ENCODE measurements at regions not wholly inside any gene's neighbourhood (a gene's known extent, or its start where the extent isn't known, plus 50 kb on each side); places are given as distances from the start of the nearest gene placed in this dataset.
A peak's percentile ranks its signal among the peaks of the same experiment; 100 is the strongest.

DNA sequence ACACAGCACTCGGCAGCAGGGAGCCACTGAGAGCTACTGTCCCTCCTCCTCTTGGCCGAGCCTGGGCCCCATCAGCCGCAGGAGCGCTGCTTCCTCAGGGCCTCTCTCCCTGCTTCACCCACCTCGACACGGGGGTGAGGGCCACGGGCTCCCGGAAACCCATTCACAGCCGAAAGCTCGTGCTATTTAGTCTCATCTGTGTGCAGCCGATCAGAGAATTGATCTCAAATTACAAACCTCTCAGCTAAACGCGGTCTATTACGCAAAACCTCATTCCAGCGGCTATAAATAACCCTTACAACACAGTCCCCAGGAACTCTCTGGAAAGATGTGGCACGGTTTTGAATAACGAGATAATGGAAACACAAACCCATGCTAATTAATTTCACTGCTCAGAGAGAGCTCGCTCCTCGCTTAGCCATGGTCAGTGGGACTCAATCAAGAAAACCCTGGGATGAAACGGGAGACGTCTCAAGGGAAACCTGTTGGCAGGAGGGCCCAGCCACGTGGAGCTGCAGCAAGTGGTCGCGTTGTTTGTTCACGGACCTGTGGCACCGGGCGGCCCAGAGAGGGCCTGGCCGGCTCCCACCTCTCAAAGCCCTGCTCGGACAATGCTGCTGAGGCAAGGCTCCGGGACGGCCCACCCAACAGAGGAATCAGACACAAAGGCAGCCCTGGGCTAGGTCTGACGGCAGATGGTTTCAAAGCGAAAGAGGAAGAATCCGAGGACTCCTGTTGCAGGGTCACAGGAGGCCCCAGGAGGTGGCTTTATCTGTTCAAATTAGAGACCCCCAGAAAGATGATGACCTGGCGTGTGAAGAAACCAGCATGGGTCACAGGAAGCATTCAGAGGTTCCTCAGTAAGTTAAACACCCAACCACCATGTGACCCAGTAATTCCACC is 210.5 kb downstream of the CTTN start:
- H3K36me3 Mint-ChIP-seq (ENCODE audit: low read depth), result no peaks in the 10 kb centered on the region
- H3K27me3 Mint-ChIP-seq (ENCODE audit: low read depth), result peaks cover 45% of the 10 kb centered on the region
- peaks cover 38% of the 10 kb centered on the region for H3K4me1 Mint-ChIP-seq
- H3K27ac Mint-ChIP-seq, result peak overlapping the region; percentile 17 to 80 (median 40)
- H3K4me3 Mint-ChIP-seq, result peak overlapping the region in 1 of 3 experiments; percentile 22
- H3K9me3 Mint-ChIP-seq, result no peaks in the 10 kb centered on the region
- TF ChIP-seq, protein P1, sequence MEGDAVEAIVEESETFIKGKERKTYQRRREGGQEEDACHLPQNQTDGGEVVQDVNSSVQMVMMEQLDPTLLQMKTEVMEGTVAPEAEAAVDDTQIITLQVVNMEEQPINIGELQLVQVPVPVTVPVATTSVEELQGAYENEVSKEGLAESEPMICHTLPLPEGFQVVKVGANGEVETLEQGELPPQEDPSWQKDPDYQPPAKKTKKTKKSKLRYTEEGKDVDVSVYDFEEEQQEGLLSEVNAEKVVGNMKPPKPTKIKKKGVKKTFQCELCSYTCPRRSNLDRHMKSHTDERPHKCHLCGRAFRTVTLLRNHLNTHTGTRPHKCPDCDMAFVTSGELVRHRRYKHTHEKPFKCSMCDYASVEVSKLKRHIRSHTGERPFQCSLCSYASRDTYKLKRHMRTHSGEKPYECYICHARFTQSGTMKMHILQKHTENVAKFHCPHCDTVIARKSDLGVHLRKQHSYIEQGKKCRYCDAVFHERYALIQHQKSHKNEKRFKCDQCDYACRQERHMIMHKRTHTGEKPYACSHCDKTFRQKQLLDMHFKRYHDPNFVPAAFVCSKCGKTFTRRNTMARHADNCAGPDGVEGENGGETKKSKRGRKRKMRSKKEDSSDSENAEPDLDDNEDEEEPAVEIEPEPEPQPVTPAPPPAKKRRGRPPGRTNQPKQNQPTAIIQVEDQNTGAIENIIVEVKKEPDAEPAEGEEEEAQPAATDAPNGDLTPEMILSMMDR (IDR thresholded peaks at IDR 0.05; ENCODE audit: unreplicated experiment in 3 of 3), result no peak

GRCh38 chr11:70610566-70611565 is 212.5 kb downstream of the CTTN start:
- Mint-ChIP-seq H3K4me3 (peak overlapping the region in 1 of 3 experiments; percentile 41), H3K36me3 (ENCODE audit: low read depth) (no peaks in the 10 kb centered on the region), H3K27me3 (ENCODE audit: low read depth) (peaks cover 43% of the 10 kb centered on the region), H3K4me1 (peaks cover 33% of the 10 kb centered on the region), H3K9me3 (peaks cover 4% of the 10 kb centered on the region), H3K27ac (peak overlapping the region; percentile 68 to 95 (median 90))
- TF ChIP-seq, protein P1 (IDR thresholded peaks at IDR 0.05; ENCODE audit: unreplicated experiment in 3 of 3), result no peak

DNA sequence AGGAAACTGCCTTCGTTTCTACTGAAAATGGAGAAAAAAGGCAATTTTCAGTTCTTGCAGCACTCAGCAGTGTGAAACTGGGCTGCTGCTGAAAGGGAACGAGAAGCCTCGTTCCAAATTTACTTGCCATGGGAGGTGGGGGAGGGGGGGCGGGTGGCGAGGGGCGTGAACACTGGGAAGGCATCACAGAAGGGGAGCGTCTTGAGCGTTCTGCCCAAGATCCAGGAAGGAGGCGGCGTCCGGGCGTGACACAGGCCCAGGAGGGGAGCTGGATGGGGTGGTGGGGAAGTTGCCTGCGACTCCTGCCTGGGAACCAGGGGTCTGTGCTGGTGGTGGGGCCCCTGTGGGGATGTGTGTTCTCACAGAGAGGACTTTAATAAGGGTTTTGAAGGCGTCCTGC is 213.5 kb downstream of the CTTN start:
- H3K27ac Mint-ChIP-seq, result no peak overlapping the region
- H3K27me3 Mint-ChIP-seq (ENCODE audit: low read depth), result peaks cover 42% of the 10 kb centered on the region
- no peak overlapping the region for H3K4me3 Mint-ChIP-seq
- no peaks in the 10 kb centered on the region for H3K36me3 Mint-ChIP-seq (ENCODE audit: low read depth)
- TF ChIP-seq, protein P1 (IDR thresholded peaks at IDR 0.05; ENCODE audit: unreplicated experiment in 3 of 3), result no peak
- peaks cover 4% of the 10 kb centered on the region for H3K9me3 Mint-ChIP-seq
- H3K4me1 Mint-ChIP-seq, result peaks cover 33% of the 10 kb centered on the region

- TF ChIP-seq, protein P1 (IDR thresholded peaks at IDR 0.05; ENCODE audit: unreplicated experiment in 3 of 3), result no peak
- no peaks in the 10 kb centered on the region for H3K36me3 Mint-ChIP-seq (ENCODE audit: low read depth)
- no peak overlapping the region for H3K4me3 Mint-ChIP-seq
- peaks cover 33% of the 10 kb centered on the region for H3K4me1 Mint-ChIP-seq
- H3K27me3 Mint-ChIP-seq (ENCODE audit: low read depth), result peaks cover 36% of the 10 kb centered on the region
- peaks cover 4% of the 10 kb centered on the region for H3K9me3 Mint-ChIP-seq
- H3K27ac Mint-ChIP-seq, result peak overlapping the region in 1 of 3 experiments; percentile 17
Observed at GRCh38 chr11:70612459-70613141, 214.3 kb downstream of the CTTN start.

- Mint-ChIP-seq H3K9me3 (peaks cover 4% of the 10 kb centered on the region), H3K4me3 (no peak overlapping the region), H3K4me1 (peaks cover 24% of the 10 kb centered on the region), H3K27me3 (ENCODE audit: low read depth) (peaks cover 32% of the 10 kb centered on the region), H3K36me3 (ENCODE audit: low read depth) (no peaks in the 10 kb centered on the region), H3K27ac (no peak overlapping the region)
- TF ChIP-seq, protein P1 (IDR thresholded peaks at IDR 0.05; ENCODE audit: unreplicated experiment in 3 of 3), result no peak
Observed at GRCh38 chr11:70614034-70614681, 215.8 kb downstream of the CTTN start.

Data from nephron (organoid).